ENCODE measurements at regions not wholly inside any gene's neighbourhood (a gene's known extent, or its start where the extent isn't known, plus 50 kb on each side); places are given as distances from the start of the nearest gene placed in this dataset.

DNA sequence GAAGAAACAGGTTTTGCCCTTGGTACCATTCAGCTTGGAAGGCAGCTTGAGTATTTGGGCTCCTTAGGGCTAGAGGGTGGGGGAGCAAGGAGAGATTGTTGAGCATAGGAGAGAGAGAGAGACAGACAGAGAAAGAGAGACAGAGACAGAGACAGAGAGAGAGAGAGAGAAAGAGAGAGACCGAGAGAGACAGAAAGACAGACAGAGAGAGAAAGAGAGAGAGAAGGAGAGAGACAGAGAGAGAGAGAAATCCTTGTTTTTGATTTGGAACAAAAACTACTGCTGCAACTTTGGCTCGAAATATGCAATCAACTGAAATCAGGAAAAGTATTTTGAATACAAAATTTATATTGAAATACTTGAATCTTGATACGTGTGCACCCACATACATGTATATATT lies 85.8 kb upstream of the ZNF536 start:
- TF ChIP-seq, protein P1, sequence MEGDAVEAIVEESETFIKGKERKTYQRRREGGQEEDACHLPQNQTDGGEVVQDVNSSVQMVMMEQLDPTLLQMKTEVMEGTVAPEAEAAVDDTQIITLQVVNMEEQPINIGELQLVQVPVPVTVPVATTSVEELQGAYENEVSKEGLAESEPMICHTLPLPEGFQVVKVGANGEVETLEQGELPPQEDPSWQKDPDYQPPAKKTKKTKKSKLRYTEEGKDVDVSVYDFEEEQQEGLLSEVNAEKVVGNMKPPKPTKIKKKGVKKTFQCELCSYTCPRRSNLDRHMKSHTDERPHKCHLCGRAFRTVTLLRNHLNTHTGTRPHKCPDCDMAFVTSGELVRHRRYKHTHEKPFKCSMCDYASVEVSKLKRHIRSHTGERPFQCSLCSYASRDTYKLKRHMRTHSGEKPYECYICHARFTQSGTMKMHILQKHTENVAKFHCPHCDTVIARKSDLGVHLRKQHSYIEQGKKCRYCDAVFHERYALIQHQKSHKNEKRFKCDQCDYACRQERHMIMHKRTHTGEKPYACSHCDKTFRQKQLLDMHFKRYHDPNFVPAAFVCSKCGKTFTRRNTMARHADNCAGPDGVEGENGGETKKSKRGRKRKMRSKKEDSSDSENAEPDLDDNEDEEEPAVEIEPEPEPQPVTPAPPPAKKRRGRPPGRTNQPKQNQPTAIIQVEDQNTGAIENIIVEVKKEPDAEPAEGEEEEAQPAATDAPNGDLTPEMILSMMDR (conservative IDR thresholded peaks at IDR 0.05 in 1 of 2, IDR thresholded peaks at IDR 0.05 in 1 of 2; ENCODE audit: extremely low read depth in 1 of 2, insufficient read depth in 1 of 2, low read depth in 1 of 2, low read length in 2 of 2) = no peak
- no peak for TF ChIP-seq EZH2 (IDR thresholded peaks at IDR 0.05; ENCODE audit: borderline replicate concordance, low read length)
